NT2/D1 (cell line): ENCODE measurements at regions not wholly inside any gene's neighbourhood (a gene's known extent, or its start where the extent isn't known, plus 50 kb on each side); places are given as distances from the start of the nearest gene placed in this dataset.

Experiments used
- SUZ12 ChIP-seq: IDR thresholded peaks from 2 replicates; pipeline ENCODE4 v1.6.1; 2011; ENCODE audit not compliant: insufficient read length, insufficient read depth; ENCODE audit errors: extremely low read depth
- YY1 ChIP-seq: IDR thresholded peaks from 2 replicates; pipeline ENCODE4 v1.6.1; 2011; ENCODE audit not compliant: insufficient read length, insufficient read depth
- ZNF274 ChIP-seq: IDR thresholded peaks from 2 replicates; pipeline ENCODE4 v1.6.1; 2011; ENCODE audit warnings: mild to moderate bottlenecking, low read depth, low read length

DNA sequence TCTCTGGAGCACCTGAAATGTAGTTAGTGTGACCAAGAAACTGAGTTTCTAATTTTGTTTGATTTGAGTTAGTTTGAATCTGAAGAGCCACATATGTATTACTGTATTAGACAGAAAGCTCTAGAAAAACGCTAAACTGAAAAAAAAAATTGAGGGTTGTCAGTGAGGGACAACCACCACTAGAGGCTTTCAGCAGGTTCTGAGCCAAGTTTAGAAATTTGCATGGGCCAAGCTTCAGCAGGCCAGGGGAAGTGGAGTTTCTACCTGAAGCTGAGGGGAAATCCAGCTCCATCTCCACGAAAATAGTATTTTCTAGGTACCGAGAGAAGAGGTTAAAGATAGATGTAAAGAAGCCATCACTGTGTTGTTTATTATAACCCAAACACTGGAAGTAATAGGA lies 77.9 kb upstream of the PLXNA4 start:
- TF ChIP-seq ZNF274 (no peak), YY1 (no peak), SUZ12 (no peak)
